MCF 10A (cell line): ENCODE measurements at regions not wholly inside any gene's neighbourhood (a gene's known extent, or its start where the extent isn't known, plus 50 kb on each side); places are given as distances from the start of the nearest gene placed in this dataset.
A peak's percentile ranks its signal among the peaks of the same experiment; 100 is the strongest.

Experiments used
- BruUV-seq: library from RNA; stranded (reverse); fragments of 400-500 nt; replicated peaks from 2 replicates; lab custom pipeline; 2021; lab: Mats Ljungman, UMichigan
- CTCF ChIA-PET: fragments of 300-600 bp; sonication (Branson Sonifier 250); formaldehyde crosslinking; extraction: SDS; loops from one replicate; lab custom pipeline; 2021; ENCODE audit warnings: antibody characterized with exemption, inconsistent platforms; lab: Yijun Ruan, JAX
- POLR2A ChIA-PET: fragments of 300-600, 350-650 bp; sonication (Branson Sonifier 250); formaldehyde crosslinking; extraction: SDS; loops from one replicate; lab custom pipeline; 2020; ENCODE audit warnings: antibody characterized with exemption, inconsistent platforms; lab: Yijun Ruan, JAX
- DNase-seq: peaks from one replicate; pipeline ENCODE4 v3.0.0-alpha.2; 2018; ENCODE audit not compliant: unreplicated experiment
- H3K27ac Mint-ChIP-seq: one replicate; pipeline ENCODE4 v1.8.0; 2022; ENCODE audit warnings: mild to moderate bottlenecking, low read depth, mixed read lengths; ENCODE audit not compliant: unreplicated experiment
- H3K27me3 Mint-ChIP-seq: one replicate; pipeline ENCODE4 v1.8.0; 2022; ENCODE audit warnings: mixed read lengths; ENCODE audit not compliant: insufficient read depth, unreplicated experiment
- H3K36me3 Mint-ChIP-seq: one replicate; pipeline ENCODE4 v1.8.0; 2022; ENCODE audit warnings: mild to moderate bottlenecking, moderate library complexity, mixed read lengths; ENCODE audit not compliant: insufficient read depth, unreplicated experiment
- H3K4me1 Mint-ChIP-seq: one replicate; pipeline ENCODE4 v1.8.0; 2022; ENCODE audit warnings: mixed read lengths; ENCODE audit not compliant: insufficient read depth, unreplicated experiment
- H3K4me3 Mint-ChIP-seq: one replicate; pipeline ENCODE4 v1.8.0; 2022; ENCODE audit warnings: mild to moderate bottlenecking, moderate library complexity, mixed read lengths; ENCODE audit not compliant: unreplicated experiment
- H3K9me3 Mint-ChIP-seq: one replicate; pipeline ENCODE4 v1.8.0; 2022; ENCODE audit warnings: mixed read lengths; ENCODE audit not compliant: unreplicated experiment
- CTCF ChIP-seq: fragments of 200-600 bp; IDR thresholded peaks from one replicate; pipeline ENCODE4 v1.8.0; 2022; ENCODE audit warnings: antibody characterized with exemption, mild to moderate bottlenecking; ENCODE audit not compliant: unreplicated experiment
- intact Hi-C: fragments of 100-400 bp; cut with micrococcal nuclease; formaldehyde crosslinking; loops from 2 replicates; pipeline ENCODE4 v1.14.1; 2022

- no peak overlapping the region for H3K27ac Mint-ChIP-seq
- TF ChIP-seq CTCF, result no peak
- BruUV-seq, result no TSS peak
- no peak for DNase-seq
- intact Hi-C loops, result no loop called here
- H3K27me3 Mint-ChIP-seq, result no peaks in the 10 kb centered on the region
- no peak overlapping the region for H3K4me3 Mint-ChIP-seq
- H3K4me1 Mint-ChIP-seq, result peaks cover 13% of the 10 kb centered on the region
- H3K9me3 Mint-ChIP-seq, result no peaks in the 10 kb centered on the region
- ChIA-PET CTCF (no interaction called here), POLR2A (no interaction called here)
- no peaks in the 10 kb centered on the region for H3K36me3 Mint-ChIP-seq
These were observed 799.3 kb upstream of the ACO1 start for GRCh38 chr9:31585158-31585557.

- H3K4me3 Mint-ChIP-seq, result no peak overlapping the region
- peaks cover 14% of the 10 kb centered on the region for H3K4me1 Mint-ChIP-seq
- CTCF ChIA-PET, result interaction anchor here (0.7 kb wide), 1 partner anchor 30 kb away, joined by 3 read pairs; no protein-coding TSS in a partner anchor
- DNase-seq, result no peak
- TF ChIP-seq CTCF, result no peak
- intact Hi-C loops, result no loop called here
- H3K36me3 Mint-ChIP-seq, result no peaks in the 10 kb centered on the region
- no TSS peak for BruUV-seq
- POLR2A ChIA-PET, result no interaction called here
- H3K9me3 Mint-ChIP-seq, result no peaks in the 10 kb centered on the region
- H3K27me3 Mint-ChIP-seq, result no peaks in the 10 kb centered on the region
- H3K27ac Mint-ChIP-seq, result no peak overlapping the region
These were observed 797.3 kb upstream of the ACO1 start for GRCh38 chr9:31587146-31587545.

GRCh38 chr9:31588006-31588405 is 796.4 kb upstream of the ACO1 start:
- intact Hi-C loops, result no loop called here
- H3K27me3 Mint-ChIP-seq, result no peaks in the 10 kb centered on the region
- POLR2A ChIA-PET, result interaction anchor here (1.4 kb wide), 1 partner anchor 10 kb away, joined by 3 read pairs; no protein-coding TSS in a partner anchor
- no peaks in the 10 kb centered on the region for H3K9me3 Mint-ChIP-seq
- H3K4me1 Mint-ChIP-seq, result peaks cover 14% of the 10 kb centered on the region
- peak overlapping the region; percentile 4 for H3K27ac Mint-ChIP-seq
- CTCF ChIA-PET, result no interaction called here
- DNase-seq, result no peak
- H3K4me3 Mint-ChIP-seq, result no peak overlapping the region
- no peaks in the 10 kb centered on the region for H3K36me3 Mint-ChIP-seq
- no TSS peak for BruUV-seq
- no peak for TF ChIP-seq CTCF

- Mint-ChIP-seq H3K4me1 (peaks cover 14% of the 10 kb centered on the region), H3K36me3 (no peaks in the 10 kb centered on the region), H3K4me3 (no peak overlapping the region), H3K27ac (no peak overlapping the region), H3K27me3 (no peaks in the 10 kb centered on the region), H3K9me3 (no peaks in the 10 kb centered on the region)
- no peak for DNase-seq
- TF ChIP-seq CTCF, result no peak
- no TSS peak for BruUV-seq
- intact Hi-C loops, result no loop called here
- POLR2A ChIA-PET, result interaction anchor here (1.4 kb wide), 1 partner anchor 9 kb away, joined by 3 read pairs; no protein-coding TSS in a partner anchor
- CTCF ChIA-PET, result no interaction called here
These were observed 795.7 kb upstream of the ACO1 start for GRCh38 chr9:31588756-31589155.
